HL-60 (cell line): ENCODE measurements at regions not wholly inside any gene's neighbourhood (a gene's known extent, or its start where the extent isn't known, plus 50 kb on each side); places are given as distances from the start of the nearest gene placed in this dataset.

Experiments
- CTCF ChIP-seq: IDR thresholded peaks from one replicate; pipeline ENCODE4 v1.5.1; 2011; ENCODE audit warnings: low read length, control low read depth, inconsistent platforms; ENCODE audit not compliant: insufficient read depth
- GABPA ChIP-seq: IDR thresholded peaks from 2 replicates; pipeline ENCODE4 v1.6.1; 2012; ENCODE audit warnings: low read depth
- POLR2AphosphoS5 ChIP-seq: IDR thresholded peaks from 2 replicates; pipeline ENCODE4 v1.6.1; 2012; ENCODE audit warnings: low read depth
- REST ChIP-seq: IDR thresholded peaks from 2 replicates; pipeline ENCODE4 v1.6.1; 2012; ENCODE audit warnings: low read depth; ENCODE audit not compliant: insufficient replicate concordance
- SPI1 ChIP-seq: IDR thresholded peaks from 2 replicates; pipeline ENCODE4 v1.6.1; 2012; ENCODE audit warnings: low read depth, mild to moderate bottlenecking, borderline replicate concordance

GRCh38 chr3:20808864-20809263 lies 622.9 kb upstream of the SGO1 start:
- TF ChIP-seq CTCF: no peak
- no peak for TF ChIP-seq POLR2AphosphoS5
- no peak for TF ChIP-seq REST
- no peak for TF ChIP-seq SPI1
- no peak for TF ChIP-seq GABPA
